ENCODE measurements at regions not wholly inside any gene's neighbourhood (a gene's known extent, or its start where the extent isn't known, plus 50 kb on each side); places are given as distances from the start of the nearest gene placed in this dataset.
"Not testable (repeated sequence)": the region's sequence is repeated elsewhere in the genome, so short reads cannot be mapped to it uniquely, and the experiment has no call there.

DNA sequence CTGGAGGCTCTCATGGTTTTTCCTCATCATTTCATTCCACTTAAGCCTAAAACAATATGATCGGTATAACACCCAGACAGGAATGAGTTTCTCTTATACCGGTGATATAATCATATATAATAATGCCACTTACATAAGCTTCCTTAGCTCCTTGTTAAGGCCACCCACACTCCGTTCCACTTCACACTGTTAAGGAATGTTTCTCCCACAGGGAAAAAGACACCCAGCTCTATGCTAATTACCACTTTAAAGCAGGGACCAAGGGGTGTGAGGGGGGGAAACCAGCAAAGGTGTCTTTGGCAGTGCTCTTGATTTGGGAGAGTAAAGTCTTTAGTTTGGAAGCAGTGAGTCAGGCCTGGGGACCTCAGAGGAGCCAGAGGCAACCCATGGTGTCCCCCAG lies 245.4 kb downstream of the NPIPA7 start:
- not testable (repeated sequence) for DNase-seq (ENCODE audit: low spot score)

DNA sequence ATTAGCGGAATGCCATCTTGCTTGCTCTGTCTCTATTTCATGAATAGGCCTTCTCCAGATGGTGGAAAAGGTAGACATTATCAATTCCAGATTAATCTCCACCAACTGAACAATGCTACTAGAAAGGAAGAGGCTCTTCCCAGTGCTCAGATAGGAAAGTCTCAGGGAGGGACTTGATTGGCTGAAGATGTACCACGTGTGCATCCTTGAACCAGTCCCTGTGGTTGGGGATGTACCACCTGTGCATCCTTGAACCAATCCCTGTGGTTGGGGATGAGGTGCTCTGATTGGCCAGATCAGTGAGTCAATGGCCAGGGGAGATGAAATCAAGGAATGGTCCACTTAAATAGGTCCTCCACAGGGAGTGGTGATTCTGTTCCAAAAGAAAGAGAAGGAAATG lies 246.2 kb downstream of the NPIPA7 start:
- DNase-seq (ENCODE audit: low spot score): not testable (repeated sequence)

DNA sequence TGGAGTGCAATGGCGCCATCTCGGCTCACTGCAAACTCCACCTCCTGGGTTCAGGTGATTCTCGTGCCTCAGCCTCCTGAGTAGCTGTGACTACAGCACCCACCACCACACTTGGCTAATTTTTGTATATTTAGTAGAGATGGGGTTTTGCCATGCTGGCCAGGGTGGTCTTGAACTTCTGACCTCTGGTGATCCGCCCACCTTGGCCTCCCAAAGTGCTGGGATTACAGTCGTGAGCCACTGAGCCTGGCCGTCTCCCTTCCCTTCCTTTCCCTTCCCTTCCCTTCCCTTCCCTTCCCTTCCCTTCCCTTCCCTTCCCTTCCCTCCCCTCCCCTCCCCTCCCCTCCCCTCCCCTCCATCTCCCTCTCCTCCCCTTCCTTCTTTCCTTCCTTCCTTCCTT lies 248.9 kb downstream of the NPIPA7 start:
- not testable (repeated sequence) for DNase-seq (ENCODE audit: low spot score)

DNA sequence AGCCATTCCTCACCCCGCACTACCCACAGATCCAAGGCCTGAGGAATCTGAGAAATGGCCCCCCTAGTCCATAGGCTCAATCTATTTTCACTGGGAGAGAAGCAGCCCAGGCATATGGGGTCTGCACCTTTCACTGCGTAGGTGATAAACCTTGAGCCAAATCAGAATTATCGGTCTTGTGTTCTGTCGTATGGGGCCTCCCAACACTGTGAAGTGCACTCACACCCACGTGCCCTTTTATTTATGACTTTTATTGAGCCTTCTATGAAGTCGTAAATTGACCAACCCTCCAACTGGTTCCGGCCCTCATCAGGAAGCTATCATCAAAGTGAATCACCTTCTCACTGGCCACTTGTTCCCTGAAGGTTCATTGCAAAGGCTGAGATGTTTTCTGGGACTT lies 259.3 kb downstream of the NPIPA7 start:
- peak; percentile 24 for DNase-seq (ENCODE audit: low spot score)

DNA sequence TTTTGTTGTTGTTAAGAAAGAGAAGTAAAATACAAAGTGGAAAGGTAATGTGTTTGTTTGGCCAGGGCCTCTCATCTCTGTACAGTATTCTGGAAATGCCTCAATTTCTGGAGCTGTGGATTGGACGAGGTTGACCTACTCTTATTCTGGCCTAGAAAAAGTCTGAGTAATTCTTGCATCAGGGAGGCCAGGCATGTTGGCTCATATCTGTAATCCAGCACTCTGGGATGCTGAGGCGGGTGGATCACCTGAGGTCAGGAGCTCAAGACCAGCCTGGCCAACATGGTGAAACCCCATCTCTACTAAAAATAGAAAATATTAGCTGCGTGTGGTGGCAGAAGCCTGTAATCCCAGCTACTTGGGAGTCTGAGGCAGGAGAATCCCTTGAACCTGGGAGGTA lies 259.8 kb downstream of the NPIPA7 start:
- not testable (repeated sequence) for DNase-seq (ENCODE audit: low spot score)

DNA sequence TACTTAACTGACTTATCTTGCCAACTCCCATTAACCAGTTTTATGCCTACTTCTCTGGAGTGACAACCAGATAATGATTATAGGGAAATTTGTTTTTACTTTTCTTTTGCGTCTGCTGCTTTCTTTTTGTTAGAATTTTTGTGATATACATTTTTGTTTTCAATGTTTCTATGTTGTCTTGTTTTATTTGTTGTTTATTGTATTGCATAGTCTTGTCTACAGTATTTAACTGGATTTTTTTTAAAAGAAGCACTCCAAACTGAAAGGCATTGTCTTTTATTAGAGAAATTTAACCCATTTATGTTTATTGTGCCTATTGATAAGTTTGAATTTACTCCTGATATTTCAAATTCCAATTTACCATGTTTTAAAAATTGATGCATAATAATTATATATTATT lies 264.9 kb downstream of the NPIPA7 start:
- not testable (repeated sequence) for DNase-seq (ENCODE audit: low spot score)

DNA sequence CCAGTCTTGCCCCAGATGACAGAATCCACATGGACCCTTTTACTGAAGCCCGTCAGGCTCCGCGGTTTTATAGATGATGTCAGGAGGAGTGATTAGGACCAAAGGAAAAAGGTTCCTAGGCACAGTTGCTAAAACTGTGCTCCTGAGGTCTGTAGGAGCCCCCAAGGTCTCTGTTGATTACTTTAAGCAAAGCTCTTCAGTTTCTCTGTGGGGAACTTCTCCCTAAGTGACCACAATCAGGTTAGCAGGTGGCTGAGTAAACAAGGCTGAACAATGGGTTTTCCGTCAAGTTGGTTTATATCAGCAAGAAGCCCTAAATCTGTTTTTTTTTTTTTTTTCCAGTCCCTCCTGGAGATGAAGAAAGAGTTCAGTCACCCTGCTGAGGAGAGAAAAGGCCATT lies 269.1 kb downstream of the NPIPA7 start:
- DNase-seq (ENCODE audit: low spot score): not testable (repeated sequence)

DNA sequence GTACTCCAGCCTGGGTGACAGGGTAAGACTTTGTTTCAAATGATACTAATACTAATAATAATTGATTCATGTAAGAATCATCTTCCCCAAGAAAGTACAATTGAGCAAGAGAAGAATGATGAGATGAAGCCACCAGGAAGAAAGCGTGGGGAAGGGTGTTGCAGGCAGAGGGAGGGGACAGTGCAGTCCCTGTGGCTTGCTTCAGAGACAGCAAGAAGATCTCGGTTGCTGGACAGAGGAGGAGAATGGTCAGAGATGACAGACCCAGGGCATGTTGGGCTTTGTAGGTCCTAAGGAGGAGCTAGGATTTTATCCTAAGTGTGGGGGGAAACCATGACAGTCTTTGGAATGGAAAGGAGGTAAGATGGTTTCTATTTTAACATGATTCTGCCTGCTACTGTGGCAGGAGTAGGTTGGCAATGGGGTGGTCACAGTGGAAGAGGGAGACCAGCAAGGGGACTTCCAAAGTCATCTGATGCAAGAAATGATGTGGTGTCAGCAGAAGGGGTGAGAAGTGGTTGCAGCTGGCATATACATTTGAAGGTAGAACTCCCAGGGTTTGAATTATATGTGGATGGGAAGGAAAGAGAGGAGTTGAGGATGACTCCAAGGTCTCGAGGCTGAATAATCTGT lies 293.4 kb downstream of the NPIPA7 start:
- DNase-seq (ENCODE audit: low spot score): not testable (repeated sequence)

DNA sequence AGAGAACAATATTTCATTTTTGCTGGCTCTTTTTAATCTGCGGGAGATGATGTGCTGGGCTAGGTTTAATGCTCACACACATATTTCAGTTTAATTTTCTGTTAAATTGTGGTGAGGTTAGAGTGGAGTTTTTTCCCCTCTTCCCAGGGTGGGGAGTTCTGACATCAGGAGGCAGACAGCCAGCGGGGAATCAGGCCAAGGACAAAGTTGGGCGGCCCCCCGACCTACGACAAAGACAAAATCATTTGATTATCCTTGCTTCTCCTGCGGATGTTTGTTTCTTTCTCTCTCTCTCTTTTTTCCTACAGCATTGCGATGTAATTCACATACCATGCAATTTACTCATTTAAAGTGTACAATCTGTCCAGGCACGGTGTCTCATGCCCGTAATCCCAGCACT lies 295.9 kb downstream of the NPIPA7 start:
- DNase-seq (ENCODE audit: low spot score): not testable (repeated sequence)

DNA sequence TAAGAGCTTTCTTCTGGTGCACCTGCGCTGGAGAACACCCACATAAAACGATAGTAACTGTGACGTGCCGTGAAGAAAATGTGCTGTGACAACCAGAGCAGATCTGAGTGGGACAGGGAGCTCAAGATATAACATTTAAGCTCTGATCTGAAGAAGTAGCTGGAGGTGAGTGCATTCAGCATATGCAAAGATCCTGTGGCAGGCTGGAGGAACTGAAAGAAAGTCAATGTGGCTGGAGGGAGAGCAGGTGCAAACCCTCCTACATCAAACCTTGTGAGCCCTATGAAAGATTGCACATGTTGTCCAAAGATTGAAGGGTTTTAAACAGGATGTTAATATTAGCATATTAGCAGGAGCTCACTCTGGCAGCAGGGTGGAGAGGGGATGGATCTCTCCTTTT lies 342.9 kb downstream of the NPIPA7 start:
- DNase-seq (ENCODE audit: low spot score): not testable (repeated sequence)

DNA sequence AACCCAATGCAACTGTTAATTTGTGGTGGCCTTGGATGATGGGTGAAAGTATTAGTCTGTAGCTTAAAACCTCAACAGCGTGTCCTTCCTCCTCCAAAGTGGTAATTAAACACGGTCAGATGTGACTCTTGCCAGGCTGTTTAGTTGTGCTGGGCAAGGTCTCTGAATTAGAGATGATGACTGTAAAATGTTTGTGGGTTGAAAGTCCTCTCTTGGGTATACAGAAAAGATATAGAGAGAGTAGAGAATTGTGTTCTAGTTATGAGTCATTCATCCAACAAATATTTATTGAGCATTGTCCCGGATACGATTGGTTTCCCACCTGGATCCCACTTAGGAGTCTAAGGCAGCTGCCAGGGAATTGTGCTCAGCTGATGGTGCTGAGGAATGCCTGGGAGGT lies 343.7 kb downstream of the NPIPA7 start:
- not testable (repeated sequence) for DNase-seq (ENCODE audit: low spot score)

DNA sequence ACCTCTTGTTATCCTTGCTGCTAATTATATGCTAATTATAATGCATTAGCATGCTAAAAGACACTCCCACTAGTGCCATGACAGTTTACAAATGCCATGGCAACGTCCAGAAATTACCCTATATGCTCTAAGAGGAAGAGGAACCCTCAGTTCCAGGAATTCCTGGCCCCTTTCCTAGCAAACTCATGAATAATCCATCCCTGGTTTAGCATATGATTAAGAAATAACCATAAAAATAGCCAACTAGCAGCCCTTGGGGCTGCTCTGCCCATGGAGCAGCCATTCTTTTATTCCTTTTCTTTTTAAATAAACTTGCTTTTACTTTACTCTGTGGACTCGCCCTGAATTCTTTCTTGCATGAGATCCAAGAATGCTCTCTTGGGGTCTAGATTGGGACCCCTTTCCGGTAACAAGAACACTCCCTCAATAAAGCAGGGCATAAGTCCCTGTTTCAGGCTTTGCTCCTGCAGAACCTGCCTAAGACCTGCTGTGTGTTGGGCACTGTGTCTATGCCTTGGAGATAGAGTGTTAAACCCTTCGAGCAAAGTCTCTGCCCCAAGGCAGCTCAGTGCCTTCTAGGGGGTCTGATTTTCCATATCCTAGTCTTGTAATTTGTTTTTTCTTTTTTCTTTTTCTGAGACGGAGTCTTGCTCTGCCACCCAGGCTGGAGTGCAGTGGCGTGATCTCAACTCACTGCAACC lies 345.0 kb downstream of the NPIPA7 start:
- DNase-seq (ENCODE audit: low spot score): not testable (repeated sequence)

DNA sequence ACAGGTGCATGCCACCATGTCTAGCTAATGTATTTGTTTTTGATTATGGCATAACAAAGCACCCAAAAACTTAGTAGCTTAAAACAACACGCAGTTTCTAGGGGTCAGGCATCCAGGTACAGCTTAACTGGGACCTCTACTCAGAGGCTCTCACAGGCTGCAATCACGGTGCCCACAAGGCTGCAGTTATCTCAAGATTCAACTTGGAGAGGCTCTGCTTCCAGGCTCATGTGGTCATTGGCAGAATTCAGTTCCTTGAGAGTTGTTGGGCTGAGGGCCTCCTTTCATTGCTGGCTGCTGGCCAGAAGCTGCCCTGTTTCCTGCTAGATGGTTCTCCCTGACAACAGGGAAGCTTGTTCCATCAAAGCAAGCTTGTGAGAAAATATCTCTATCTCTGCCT lies 348.1 kb downstream of the NPIPA7 start:
- DNase-seq (ENCODE audit: low spot score): not testable (repeated sequence)

DNA sequence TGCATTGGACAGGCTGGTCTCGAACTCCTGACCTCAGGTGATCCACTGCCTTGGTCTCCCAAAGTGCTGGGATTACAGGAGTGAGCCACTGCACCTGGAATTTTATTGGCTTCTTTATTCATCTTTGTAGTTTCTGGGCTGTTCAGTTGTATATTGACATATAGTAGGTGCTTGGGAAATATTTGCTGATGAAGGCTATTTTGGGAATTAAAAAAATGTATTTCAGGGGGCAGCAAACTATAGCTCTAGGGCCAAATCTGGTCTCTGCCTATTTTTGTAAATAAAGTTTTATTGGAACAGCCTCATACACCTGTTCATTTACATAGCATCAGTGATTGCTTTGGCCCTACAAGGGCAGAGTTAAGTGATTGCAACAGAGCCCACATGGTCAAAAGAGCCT lies 363.6 kb downstream of the NPIPA7 start:
- DNase-seq (ENCODE audit: low spot score): not testable (repeated sequence)

DNA sequence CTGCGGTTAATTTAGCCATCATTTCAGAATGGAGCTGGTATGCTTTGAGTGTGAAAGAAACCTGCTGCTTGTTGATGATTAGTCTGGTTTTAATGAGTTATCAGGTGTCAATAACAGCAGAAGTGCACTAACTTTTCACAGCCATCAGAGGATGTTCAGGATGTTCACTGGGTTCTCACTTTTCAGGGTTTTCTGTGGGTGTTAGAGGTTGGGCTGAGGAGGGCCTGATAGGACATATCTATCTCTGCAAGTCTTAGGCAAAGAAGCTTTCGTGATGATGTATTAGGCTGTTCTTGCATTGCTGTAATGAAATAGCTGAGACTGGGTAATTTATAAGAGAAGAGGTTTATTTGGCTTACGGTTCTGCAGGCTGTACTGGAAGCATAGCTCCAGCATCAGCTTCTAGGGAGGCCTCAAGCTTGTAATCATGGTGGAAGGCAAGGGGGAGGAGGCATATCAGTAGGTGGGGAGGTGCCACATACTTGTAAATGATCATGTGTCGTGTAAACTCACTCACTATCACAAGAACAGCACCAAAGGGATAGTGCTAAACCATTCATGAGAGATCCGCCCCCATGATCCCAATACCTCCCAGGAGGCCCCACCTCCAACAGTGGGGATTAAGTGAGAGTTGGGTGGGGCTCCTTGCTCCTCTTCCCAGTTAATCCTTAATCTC lies 376.2 kb downstream of the NPIPA7 start:
- not testable (repeated sequence) for DNase-seq (ENCODE audit: low spot score)

DNA sequence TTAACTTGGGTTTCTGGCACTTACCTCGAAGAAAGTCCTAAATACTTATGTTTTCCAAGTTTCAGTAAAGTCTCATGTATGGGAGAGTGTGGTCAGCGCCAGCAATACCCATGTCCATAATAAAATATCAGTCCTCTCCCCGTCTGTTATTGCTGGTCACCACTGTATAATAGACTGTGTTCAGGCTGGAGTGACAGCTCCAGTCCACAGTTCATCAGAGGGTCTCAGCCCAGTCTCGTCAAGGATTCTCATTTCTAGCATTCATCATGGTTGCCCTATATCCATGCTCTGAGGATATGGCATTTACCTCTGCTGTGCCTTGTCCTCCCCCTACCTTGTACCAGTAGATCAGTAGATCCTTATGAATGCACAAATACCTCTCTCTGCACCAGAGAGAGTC lies 384.5 kb downstream of the NPIPA7 start:
- no peak for DNase-seq (ENCODE audit: low spot score)

DNA sequence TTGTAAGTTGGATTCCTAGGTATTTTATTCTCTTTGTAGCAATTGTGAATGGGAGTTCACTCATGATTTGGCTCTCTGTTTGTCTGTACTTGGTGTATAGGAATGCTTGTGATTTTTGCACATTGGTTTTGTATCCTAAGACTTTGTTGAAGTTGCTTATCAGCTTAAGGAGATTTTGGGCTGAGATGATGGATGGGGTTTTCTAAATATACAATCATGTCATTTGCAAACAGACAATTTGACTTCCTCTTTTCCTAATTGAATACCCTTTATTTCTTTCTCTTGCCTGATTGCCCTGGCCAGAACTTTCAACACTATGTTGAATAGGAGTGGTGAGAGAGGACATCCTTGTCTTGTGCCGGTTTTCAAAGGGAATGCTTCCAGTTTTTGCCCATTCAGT lies 391.8 kb downstream of the NPIPA7 start:
- not testable (repeated sequence) for DNase-seq (ENCODE audit: low spot score)

DNA sequence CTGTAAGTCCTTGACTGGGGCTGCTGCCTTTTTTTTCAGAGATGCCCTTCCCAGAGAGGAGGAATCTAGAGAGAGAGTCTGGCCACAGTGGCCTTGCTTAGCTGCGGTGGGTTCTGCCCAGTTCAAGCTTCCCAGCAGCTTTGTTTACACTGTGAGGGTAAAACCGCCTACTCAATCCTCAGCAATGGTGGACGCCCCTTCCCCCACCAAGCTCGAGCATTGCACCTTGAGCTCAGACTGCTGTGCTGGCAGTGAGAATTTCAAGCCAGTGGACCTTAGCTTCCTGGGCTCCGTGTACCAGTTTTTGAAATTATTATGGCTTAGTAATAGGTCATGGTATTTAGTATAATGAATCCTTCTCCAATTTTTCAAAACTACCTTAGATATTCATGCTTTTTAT lies 395.4 kb downstream of the NPIPA7 start:
- no peak for DNase-seq (ENCODE audit: low spot score)

DNA sequence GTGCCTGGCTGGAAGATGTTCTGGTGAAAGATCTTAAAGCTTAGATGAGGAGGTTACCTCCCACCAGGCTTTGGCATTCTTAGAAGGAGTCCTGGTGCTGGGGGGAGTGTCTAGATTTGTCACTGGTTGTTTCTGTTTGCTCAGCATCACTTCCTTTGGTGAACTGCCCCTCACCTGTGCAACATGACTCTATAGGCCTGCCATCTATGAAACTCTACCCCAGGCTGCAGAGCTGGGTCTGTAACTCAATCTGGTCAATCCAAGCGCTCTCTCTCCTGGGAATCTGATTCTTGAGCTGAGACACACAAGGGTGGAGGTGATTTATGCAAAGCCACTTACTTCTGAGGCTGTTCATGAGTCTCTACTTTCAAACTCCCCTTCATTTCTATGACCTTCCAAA lies 399.4 kb downstream of the NPIPA7 start:
- no peak for DNase-seq (ENCODE audit: low spot score)

DNA sequence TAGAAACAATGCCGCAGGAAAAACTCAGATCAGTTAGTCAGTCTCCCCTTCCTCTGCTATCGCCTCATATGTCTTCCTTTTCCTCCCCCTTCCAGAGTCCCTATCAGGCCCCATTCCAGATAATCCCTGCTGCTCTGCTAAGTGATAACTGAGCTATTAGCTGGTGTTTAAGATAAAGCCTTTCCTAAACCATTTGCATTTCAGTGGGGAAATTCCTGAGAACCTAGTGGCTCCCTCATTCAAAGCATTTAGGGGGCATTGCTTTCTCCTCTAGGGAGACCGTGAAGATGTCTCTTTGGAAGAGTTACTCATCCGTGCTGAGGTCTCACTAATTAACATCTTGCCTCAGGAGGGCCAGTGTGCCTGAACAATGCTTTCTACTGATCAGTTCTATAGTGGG lies 401.6 kb downstream of the NPIPA7 start:
- DNase-seq (ENCODE audit: low spot score): no peak

DNA sequence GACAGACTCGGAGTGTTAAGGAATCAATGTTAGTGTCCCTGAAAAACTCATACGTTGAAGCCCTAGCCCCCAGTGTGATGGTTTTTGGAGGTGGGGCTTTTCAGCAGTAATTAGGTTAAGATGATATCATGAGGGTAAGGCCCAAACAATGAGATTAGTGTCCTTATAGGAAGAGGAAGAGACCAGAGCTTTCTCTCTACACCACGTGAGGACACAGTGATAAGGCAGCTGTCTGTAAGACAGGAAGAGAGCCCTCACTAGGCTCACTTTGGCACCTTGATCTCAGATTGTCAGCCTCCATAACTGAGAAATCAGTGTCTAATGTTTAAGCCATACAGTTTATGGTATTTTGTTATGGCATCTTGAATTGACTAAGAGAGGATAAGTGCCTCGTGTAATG lies 403.2 kb downstream of the NPIPA7 start:
- DNase-seq (ENCODE audit: low spot score): no peak

DNA sequence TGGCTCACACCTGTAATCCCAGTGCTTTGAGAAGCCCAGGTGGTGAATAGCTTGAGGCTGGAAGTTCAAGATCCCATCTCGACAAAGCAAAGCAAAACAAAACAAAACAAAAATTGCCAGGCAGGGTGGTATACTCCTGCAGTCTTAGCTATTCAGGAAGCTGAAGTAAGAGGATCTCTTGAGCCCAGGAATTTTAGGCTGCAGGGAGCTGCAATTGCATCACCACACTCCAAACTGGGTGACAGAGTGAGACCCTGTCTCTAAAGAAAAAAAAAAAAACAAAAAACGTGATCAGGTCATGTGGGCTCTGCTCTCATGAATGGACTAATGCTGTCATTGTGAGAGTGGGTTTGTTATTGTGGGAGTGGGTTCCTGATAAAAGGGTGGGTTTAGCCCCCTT lies 409.1 kb downstream of the NPIPA7 start:
- DNase-seq (ENCODE audit: low spot score): no peak

DNA sequence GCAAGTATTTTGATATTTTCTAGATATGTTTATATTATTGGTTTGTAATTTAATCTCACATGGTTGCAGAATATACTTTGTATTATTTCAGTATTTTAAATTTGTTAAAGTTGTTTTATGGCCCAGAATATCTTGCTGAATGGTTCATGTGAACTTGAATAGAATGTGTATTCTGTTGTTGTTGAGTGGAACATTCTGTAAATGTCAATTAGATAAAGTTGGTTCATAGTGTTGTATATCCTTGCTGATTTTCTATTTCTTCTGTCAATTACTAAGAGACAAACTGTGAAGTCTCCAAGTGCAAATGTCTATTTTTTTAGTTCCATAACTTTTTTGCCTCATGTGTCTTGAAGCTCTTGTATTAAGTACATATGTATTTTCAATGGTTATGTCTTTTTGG lies 411.7 kb downstream of the NPIPA7 start:
- no peak for DNase-seq (ENCODE audit: low spot score)
